ENCODE measurements at regions not wholly inside any gene's neighbourhood (a gene's known extent, or its start where the extent isn't known, plus 50 kb on each side); places are given as distances from the start of the nearest gene placed in this dataset.

- no peak for FAIRE-seq
Observed at GRCh38 chr3:106229495-106230278, 360.9 kb upstream of the CBLB start.

GRCh38 chr3:106231086-106231485, 362.3 kb upstream of the CBLB start:
- FAIRE-seq: no peak

GRCh38 chr3:106232956-106233355, 364.1 kb upstream of the CBLB start:
- no peak for FAIRE-seq

- no peak for FAIRE-seq
Observed at GRCh38 chr3:106239195-106239697, 370.4 kb upstream of the CBLB start.

GRCh38 chr3:106241593-106241992, 372.8 kb upstream of the CBLB start:
- no peak for FAIRE-seq

GRCh38 chr3:106242781-106243180, 374.0 kb upstream of the CBLB start:
- no peak for FAIRE-seq

- FAIRE-seq: no peak
Observed at GRCh38 chr3:106245400-106245799, 376.6 kb upstream of the CBLB start.

GRCh38 chr3:106247902-106248684, 379.3 kb upstream of the CBLB start:
- FAIRE-seq: peak; percentile 68

- FAIRE-seq: no peak
Observed at GRCh38 chr3:106249159-106249558, 380.3 kb upstream of the CBLB start.

GRCh38 chr3:106249981-106250380, 381.2 kb upstream of the CBLB start:
- no peak for FAIRE-seq

GRCh38 chr3:106251160-106251892, 382.5 kb upstream of the CBLB start:
- no peak for FAIRE-seq

- no peak for FAIRE-seq
Observed at GRCh38 chr3:106255870-106256248, 387.0 kb upstream of the CBLB start.

- no peak for FAIRE-seq
Observed at GRCh38 chr3:106256249-106256957, 387.6 kb upstream of the CBLB start.

GRCh38 chr3:106257172-106257571, 388.4 kb upstream of the CBLB start:
- no peak for FAIRE-seq

GRCh38 chr3:106261396-106261795, 392.6 kb upstream of the CBLB start:
- FAIRE-seq: no peak

- no peak for FAIRE-seq
Observed at GRCh38 chr3:106261915-106262683, 393.3 kb upstream of the CBLB start.

GRCh38 chr3:106263011-106263410, 394.2 kb upstream of the CBLB start:
- no peak for FAIRE-seq

GRCh38 chr3:106263546-106263945, 394.7 kb upstream of the CBLB start:
- FAIRE-seq: no peak

- FAIRE-seq: no peak
Observed at GRCh38 chr3:106265704-106266103, 396.9 kb upstream of the CBLB start.

GRCh38 chr3:106268696-106269095, 399.9 kb upstream of the CBLB start:
- FAIRE-seq: no peak

- no peak for FAIRE-seq
Observed at GRCh38 chr3:106272302-106272701, 403.5 kb upstream of the CBLB start.

- no peak for FAIRE-seq
Observed at GRCh38 chr3:106275592-106275991, 406.8 kb upstream of the CBLB start.

Data from colon (tissue), 2 donors.